GM12874 (cell line): ENCODE measurements at regions not wholly inside any gene's neighbourhood (a gene's known extent, or its start where the extent isn't known, plus 50 kb on each side); places are given as distances from the start of the nearest gene placed in this dataset.

ENCODE experiments used
- TF ChIP-seq, protein P1 (sequence below): IDR thresholded peaks from 2 replicates; pipeline ENCODE4 v1.5.1; 2011; ENCODE audit warnings: low read depth, mild to moderate bottlenecking, control low read depth, low read length, moderate library complexity; ENCODE audit not compliant: insufficient read depth

DNA sequence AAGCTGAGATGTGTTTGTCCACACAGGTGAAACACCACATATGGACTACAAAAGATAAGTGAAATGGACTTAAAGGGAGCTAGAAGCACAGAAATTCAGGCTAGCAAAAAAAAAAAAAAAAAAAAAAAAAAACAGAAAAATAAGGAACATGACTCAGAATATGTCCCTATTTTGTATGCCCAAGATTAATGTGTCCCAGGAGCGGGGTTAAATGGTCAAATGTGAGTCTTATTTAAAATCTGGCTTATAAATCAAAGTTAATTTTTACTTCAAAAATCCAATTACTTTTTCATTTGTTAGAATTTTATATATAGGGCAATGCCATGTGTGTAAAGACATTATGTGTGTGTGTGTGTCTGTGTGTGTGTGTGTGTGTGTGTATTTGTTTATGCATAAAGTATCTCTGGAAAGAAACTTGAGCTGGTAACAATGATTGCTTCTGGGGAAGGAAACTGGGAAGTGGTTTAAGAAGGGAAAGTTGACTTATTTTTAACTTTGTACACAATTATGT lies 986.5 kb downstream of the ROBO2 start:
- TF ChIP-seq, protein P1, sequence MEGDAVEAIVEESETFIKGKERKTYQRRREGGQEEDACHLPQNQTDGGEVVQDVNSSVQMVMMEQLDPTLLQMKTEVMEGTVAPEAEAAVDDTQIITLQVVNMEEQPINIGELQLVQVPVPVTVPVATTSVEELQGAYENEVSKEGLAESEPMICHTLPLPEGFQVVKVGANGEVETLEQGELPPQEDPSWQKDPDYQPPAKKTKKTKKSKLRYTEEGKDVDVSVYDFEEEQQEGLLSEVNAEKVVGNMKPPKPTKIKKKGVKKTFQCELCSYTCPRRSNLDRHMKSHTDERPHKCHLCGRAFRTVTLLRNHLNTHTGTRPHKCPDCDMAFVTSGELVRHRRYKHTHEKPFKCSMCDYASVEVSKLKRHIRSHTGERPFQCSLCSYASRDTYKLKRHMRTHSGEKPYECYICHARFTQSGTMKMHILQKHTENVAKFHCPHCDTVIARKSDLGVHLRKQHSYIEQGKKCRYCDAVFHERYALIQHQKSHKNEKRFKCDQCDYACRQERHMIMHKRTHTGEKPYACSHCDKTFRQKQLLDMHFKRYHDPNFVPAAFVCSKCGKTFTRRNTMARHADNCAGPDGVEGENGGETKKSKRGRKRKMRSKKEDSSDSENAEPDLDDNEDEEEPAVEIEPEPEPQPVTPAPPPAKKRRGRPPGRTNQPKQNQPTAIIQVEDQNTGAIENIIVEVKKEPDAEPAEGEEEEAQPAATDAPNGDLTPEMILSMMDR, result no peak

DNA sequence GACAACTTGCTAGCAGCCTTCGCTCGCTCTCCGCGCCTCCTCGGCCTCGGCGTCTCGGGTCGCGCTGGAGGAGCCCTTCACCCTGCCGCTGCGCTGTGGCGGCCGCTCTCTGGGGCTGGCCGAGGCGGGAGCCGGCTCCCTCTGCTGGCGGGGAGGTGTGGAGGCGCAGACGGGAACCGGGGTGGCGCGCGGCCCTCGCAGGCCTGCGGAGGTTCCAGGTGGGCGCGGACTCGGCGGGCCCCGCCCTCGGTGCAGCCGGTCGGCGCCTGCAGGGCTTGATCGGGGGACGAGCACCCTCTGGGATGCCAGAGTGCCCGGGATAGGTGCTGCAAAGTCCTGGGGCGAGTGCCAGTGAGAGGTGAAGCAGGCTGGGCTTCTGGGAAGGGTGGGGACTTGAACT lies 989.9 kb downstream of the ROBO2 start:
- TF ChIP-seq, protein P1, result no peak

DNA sequence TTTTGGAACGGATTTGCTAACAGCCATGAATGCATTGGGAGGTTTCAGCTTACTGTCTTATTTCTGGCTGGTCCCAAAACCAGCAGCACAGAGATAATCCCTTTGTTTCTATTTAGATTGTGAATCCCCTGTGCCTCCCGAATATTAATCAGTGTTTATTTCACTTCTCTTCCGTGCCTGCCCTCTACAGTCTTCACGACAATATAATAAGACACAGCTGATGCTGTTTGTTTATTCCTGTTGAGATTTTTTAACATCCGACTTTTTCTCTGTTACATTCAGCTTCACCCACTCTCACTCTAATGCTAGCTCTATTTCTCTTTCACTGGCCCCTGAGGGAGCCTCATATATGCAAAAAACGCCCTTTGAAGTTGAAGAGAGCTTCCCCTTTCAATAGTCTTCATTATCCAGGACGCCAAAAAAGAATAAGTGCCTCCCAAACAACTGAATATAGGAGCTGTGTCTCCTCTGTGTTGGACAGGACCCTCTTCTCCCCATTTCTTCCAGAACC lies 995.3 kb downstream of the ROBO2 start:
- TF ChIP-seq, protein P1, result no peak

DNA sequence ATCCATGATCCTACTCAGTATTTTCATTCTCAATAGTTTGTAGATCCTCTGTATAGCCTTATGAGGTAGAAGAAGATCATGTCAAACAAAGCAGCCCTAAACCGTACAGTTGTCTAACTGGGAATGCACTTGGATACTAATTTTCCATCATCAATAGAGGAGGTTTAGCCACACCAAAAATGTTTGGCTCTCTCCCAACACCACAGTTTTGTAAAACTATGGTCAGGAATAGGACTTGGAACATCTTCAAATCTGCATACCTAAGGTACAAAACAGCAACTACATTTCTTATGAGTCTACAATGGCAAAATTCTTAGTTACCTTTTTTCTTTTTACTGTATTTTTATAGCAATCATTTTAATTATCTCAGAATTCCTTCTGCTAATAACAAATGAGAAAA lies 1001.6 kb downstream of the ROBO2 start:
- TF ChIP-seq, protein P1, result no peak

DNA sequence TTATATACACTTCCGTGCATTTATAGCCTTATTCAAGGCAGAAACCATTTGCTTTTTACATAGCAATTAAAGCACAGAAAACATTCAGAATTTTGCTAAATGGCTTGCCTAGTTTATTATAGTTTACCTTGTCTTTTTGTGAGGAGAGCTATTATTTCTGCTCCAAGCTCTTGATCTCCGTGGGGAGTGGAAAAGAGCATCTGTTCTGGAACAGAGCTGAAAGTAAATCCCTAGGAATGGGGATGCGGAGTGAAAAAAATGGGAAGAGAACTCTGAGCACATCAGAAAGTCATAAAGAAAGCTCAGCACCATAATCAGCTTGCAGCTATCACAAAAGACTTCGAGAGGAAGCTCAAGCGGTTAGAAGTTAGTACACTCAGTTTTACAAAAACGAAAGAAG lies 1006.7 kb downstream of the ROBO2 start:
- TF ChIP-seq, protein P1, result no peak

DNA sequence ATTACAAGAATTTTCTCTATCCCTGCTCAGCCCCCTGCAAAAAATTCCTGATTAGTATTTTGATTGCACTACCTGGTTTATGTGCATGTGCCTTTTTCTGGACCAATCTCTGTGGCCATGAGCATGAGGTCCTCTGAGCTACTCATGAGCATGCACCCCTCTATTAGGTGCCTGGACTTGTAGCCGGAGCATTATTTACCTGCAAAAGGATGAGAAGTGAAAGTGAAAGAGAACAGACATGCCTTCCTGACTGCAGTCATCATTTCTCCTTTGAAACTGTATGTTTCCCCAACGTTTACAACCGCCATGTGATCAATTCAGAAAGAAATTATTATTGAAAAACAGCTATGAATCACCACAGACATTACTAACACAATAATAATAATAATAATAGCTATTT lies 1008.8 kb downstream of the ROBO2 start:
- TF ChIP-seq, protein P1, result no peak

DNA sequence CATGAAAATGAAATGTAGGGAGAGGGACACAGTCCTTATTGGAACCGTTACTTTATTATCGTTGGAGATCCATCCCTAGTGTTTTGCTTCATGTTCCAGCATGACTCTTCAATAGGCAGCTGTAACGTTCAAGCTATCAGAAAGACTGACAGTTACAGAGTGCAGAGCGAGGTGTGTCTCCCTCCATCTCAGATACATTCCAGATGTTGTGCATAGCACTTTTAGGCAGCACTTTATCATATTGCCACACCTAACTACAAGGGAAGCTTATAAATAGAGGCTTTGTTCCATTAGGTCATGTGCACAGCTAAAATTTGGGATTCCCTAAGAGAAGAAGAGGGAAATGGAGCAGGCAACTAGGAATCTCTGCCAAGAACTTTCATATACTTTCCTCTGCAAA lies 1009.6 kb downstream of the ROBO2 start:
- TF ChIP-seq, protein P1, result no peak
